ENCODE measurements at regions not wholly inside any gene's neighbourhood (a gene's known extent, or its start where the extent isn't known, plus 50 kb on each side); places are given as distances from the start of the nearest gene placed in this dataset.

GRCh38 chr12:131221957-131222328 lies 268.2 kb downstream of the ADGRD1 start:
- no peaks in the 10 kb centered on the region for H3K79me1 ChIP-seq (ENCODE audit: low read depth, low read length)
- no peaks in the 10 kb centered on the region for H3K36me3 ChIP-seq (ENCODE audit: control insufficient read depth in 2 of 4, insufficient read depth in 4 of 4, low read length in 3 of 4)
- WGBS, 2 experiments (ENCODE audit: extremely low coverage in 1 of 2, insufficient coverage in 1 of 2, insufficient read length in 1 of 2, insufficient replicate concordance in 2 of 2, low coverage in 1 of 2, low lambda C conversion rate in 2 of 2, missing lambda C conversion rate in 1 of 2) = 82% methylated on average over 4 of the region's 5 CpGs; no CpG with 5 or more reads in 1 of the 2 experiments
- no peak for TF ChIP-seq TBP (IDR thresholded peaks at IDR 0.05; ENCODE audit: low read depth, low read length)
- no peak for TF ChIP-seq SRF (IDR thresholded peaks at IDR 0.05; ENCODE audit: low read depth, low read length)
- no peak for TF ChIP-seq CTCF (IDR thresholded peaks at IDR 0.05; ENCODE audit: control extremely low read depth in 1 of 3, insufficient read depth in 1 of 3, low read depth in 1 of 3, low read length in 3 of 3)
- no peak overlapping the region for H3K4me2 ChIP-seq (ENCODE audit: insufficient read depth in 1 of 2, low read depth in 2 of 2, low read length in 2 of 2)
- no peak overlapping the region for H2AK5ac ChIP-seq (ENCODE audit: low read depth, low read length)
- FAIRE-seq (no peak), DNase-seq (ENCODE audit: low read depth in 1 of 2, low spot score in 2 of 2) (no peak)
- no peak overlapping the region for H3K4me3 ChIP-seq (ENCODE audit: extremely low read depth in 1 of 4, insufficient read depth in 2 of 4, low read depth in 3 of 4, low read length in 4 of 4)
- H3K9me3 ChIP-seq (ENCODE audit: insufficient read depth in 2 of 2, low read depth in 1 of 2, low read length in 1 of 2) = no peaks in the 10 kb centered on the region
- no peak overlapping the region for H4K91ac ChIP-seq (replicated peaks; ENCODE audit: insufficient read length, low read length)
- H2BK20ac ChIP-seq (ENCODE audit: low read length) = no peak overlapping the region
- H4K8ac ChIP-seq (ENCODE audit: extremely low read depth, insufficient read depth, low read length) = no peak overlapping the region
- no peak overlapping the region for H3K56ac ChIP-seq (replicated peaks; ENCODE audit: insufficient read length, low read depth, low read length)
- no peak overlapping the region for H2AFZ ChIP-seq (ENCODE audit: low read length)
- H3K23ac ChIP-seq (ENCODE audit: insufficient read length) = no peak overlapping the region
- H4K5ac ChIP-seq (ENCODE audit: insufficient read length, low read depth, low read length) = no peak overlapping the region
- H3K23me2 ChIP-seq (ENCODE audit: low read depth, low read length) = no peaks in the 10 kb centered on the region
- H3K9ac ChIP-seq (replicated peaks in 1 of 4; ENCODE audit: extremely low read depth in 1 of 4, low read depth in 3 of 4, low read length in 3 of 4) = no peak overlapping the region
- no peaks in the 10 kb centered on the region for H4K20me1 ChIP-seq (replicated peaks in 1 of 2; ENCODE audit: control insufficient read depth in 1 of 2, insufficient read depth in 2 of 2, low read length in 2 of 2)
- no peaks in the 10 kb centered on the region for H3K79me2 ChIP-seq (ENCODE audit: control insufficient read depth in 1 of 2, insufficient read depth in 2 of 2, low read length in 2 of 2)
- H3K27me3 ChIP-seq (replicated peaks in 1 of 4; ENCODE audit: control insufficient read depth in 3 of 4, extremely low read depth in 1 of 4, insufficient read depth in 3 of 4, low read length in 3 of 4) = no peaks in the 10 kb centered on the region; a peak in 1 of 7 replicates
- peaks cover 4 to 27% (median 20%) of the 10 kb centered on the region in 4 experiments for H3K4me1 ChIP-seq (replicated peaks in 1 of 4; ENCODE audit: control insufficient read depth in 3 of 4, insufficient read depth in 4 of 4, low read length in 3 of 4)
- ChIA-PET CTCF (ENCODE audit: partially characterized antibody) (interaction anchor here (1.6 to 1.9 kb wide), 2 partner anchors 88 to 90 kb away, joined by 3 to 4 read pairs; no protein-coding TSS in a partner anchor), POLR2A (ENCODE audit: partially characterized antibody) (no interaction called here)
- no peak overlapping the region for H2BK15ac ChIP-seq (ENCODE audit: low read length)
- no peak overlapping the region for H3K14ac ChIP-seq (ENCODE audit: insufficient read length)
- H3K18ac ChIP-seq (ENCODE audit: extremely low read depth, low read length) = peak overlapping the region; percentile 87; the same call in 1 of the 2 replicates
- H2BK12ac ChIP-seq (ENCODE audit: low read depth, low read length) = no peak overlapping the region
- H2BK5ac ChIP-seq (ENCODE audit: low read depth, low read length) = no peak overlapping the region
- no peak overlapping the region for H3K4ac ChIP-seq (replicated peaks; ENCODE audit: insufficient read length, low read depth, low read length)
- H2BK120ac ChIP-seq (replicated peaks; ENCODE audit: low read depth, low read length) = no peak overlapping the region
- H3K27ac ChIP-seq (ENCODE audit: low read depth, low read length) = no peak overlapping the region

Measured in H1 (cell line).